CD14-positive monocyte (primary cell): ENCODE measurements at regions not wholly inside any gene's neighbourhood (a gene's known extent, or its start where the extent isn't known, plus 50 kb on each side); places are given as distances from the start of the nearest gene placed in this dataset.

ENCODE experiments used
- DNase-seq, 3 donors: peaks; one replicate each; pipeline ENCODE4 v3.0.0-alpha.2; 2011 to 2022
- H2AFZ ChIP-seq: 2 replicates; pipeline ENCODE4 v1.6.0; 2012; ENCODE audit warnings: mild to moderate bottlenecking, low read depth, low read length, inconsistent platforms; ENCODE audit not compliant: insufficient read depth, poor library complexity, severe bottlenecking
- H3K27ac ChIP-seq, 2 donors: 1 replicate in 1 of 2; 2 replicates in 1 of 2; pipeline ENCODE4 v1.5.1; 2012 to 2013; ENCODE audit warnings: low read length in 2 of 2, control low read depth in 1 of 2, inconsistent platforms in 1 of 2, low read depth in 1 of 2, mild to moderate bottlenecking in 1 of 2
- H3K27me3 ChIP-seq, 2 donors: one replicate each; pipeline versions ENCODE4 v1.6.0 to v1.6.1; 2011 to 2013; ENCODE audit warnings: low read length in 2 of 2; ENCODE audit not compliant: control insufficient read depth in 2 of 2, insufficient read depth in 2 of 2
- H3K36me3 ChIP-seq, 2 donors: replicated peaks in 1 of 2; 1 replicate in 1 of 2; 2 replicates in 1 of 2; pipeline versions ENCODE4 v1.5.1 to v1.6.1; 2012 to 2013; ENCODE audit warnings: low read length in 2 of 2, control low read depth in 1 of 2, inconsistent platforms in 1 of 2, mild to moderate bottlenecking in 1 of 2; ENCODE audit not compliant: insufficient read depth in 2 of 2, control insufficient read depth in 1 of 2
- H3K4me1 ChIP-seq, 2 donors: 1 replicate in 1 of 2; 2 replicates in 1 of 2; pipeline versions ENCODE4 v1.5.1 to v1.6.1; 2012 to 2013; ENCODE audit warnings: low read length in 2 of 2, control low read depth in 1 of 2, inconsistent platforms in 1 of 2, mild to moderate bottlenecking in 1 of 2, moderate library complexity in 1 of 2; ENCODE audit not compliant: insufficient read depth in 2 of 2, control insufficient read depth in 1 of 2
- H3K4me2 ChIP-seq: replicated peaks from 2 replicates; pipeline ENCODE3; 2012; ENCODE audit warnings: low read length, moderate library complexity, mild to moderate bottlenecking; ENCODE audit not compliant: poor library complexity, severe bottlenecking; ENCODE audit errors: extremely low read depth
- H3K4me3 ChIP-seq, 3 experiments: fragments of 200-600 bp in 1 of 3; sonication (generic) in 1 of 3; replicated peaks in 1 of 3; 1 replicate in 2 of 3; 2 replicates in 1 of 3; pipeline ENCODE4 v1.5.1; 2011 to 2013; ENCODE audit warnings: low read length in 3 of 3, mild to moderate bottlenecking in 3 of 3, control low read depth in 2 of 3, low read depth in 2 of 3, inconsistent platforms in 1 of 3, moderate library complexity in 1 of 3
- H3K79me2 ChIP-seq: 2 replicates; pipeline ENCODE4 v1.6.0; 2012; ENCODE audit warnings: mild to moderate bottlenecking, control low read depth, inconsistent platforms, low read length, moderate library complexity; ENCODE audit not compliant: insufficient read depth
- H3K9ac ChIP-seq: 2 replicates; pipeline ENCODE4 v1.6.0; 2017; ENCODE audit warnings: low read length, mild to moderate bottlenecking; ENCODE audit not compliant: insufficient read depth, poor library complexity, severe bottlenecking
- H3K9me3 ChIP-seq, 2 donors: replicated peaks in 1 of 2; 1 replicate in 1 of 2; 2 replicates in 1 of 2; pipeline versions ENCODE4 v1.5.1 to v1.6.1; 2012 to 2013; ENCODE audit warnings: low read length in 2 of 2, control low read depth in 1 of 2; ENCODE audit not compliant: control insufficient read depth in 1 of 2, insufficient read depth in 1 of 2
- H4K20me1 ChIP-seq: 2 replicates; pipeline ENCODE4 v1.6.0; 2012; ENCODE audit warnings: mild to moderate bottlenecking, low read length, control low read depth, moderate library complexity; ENCODE audit not compliant: insufficient read depth
- H3K27ac Mint-ChIP-seq, 7 donors: one replicate each; pipeline ENCODE4 v1.8.0; 2020; ENCODE audit warnings: mild to moderate bottlenecking in 7 of 7, mixed read lengths in 7 of 7, moderate library complexity in 6 of 7, inconsistent platforms in 2 of 7
- H3K27me3 Mint-ChIP-seq, 3 donors: one replicate each; pipeline ENCODE4 v1.8.0; 2021 to 2022; ENCODE audit warnings: low read depth in 3 of 3, mild to moderate bottlenecking in 3 of 3, mixed read lengths in 3 of 3, moderate library complexity in 3 of 3, inconsistent platforms in 1 of 3
- H3K36me3 Mint-ChIP-seq, 2 donors: one replicate each; pipeline ENCODE4 v1.8.0; 2020; ENCODE audit warnings: mixed read lengths in 2 of 2, inconsistent platforms in 1 of 2, mild to moderate bottlenecking in 1 of 2
- H3K4me1 Mint-ChIP-seq: one replicate; pipeline ENCODE4 v1.8.0; 2020; ENCODE audit warnings: mild to moderate bottlenecking, mixed read lengths
- H3K4me3 Mint-ChIP-seq, 2 donors: one replicate each; pipeline ENCODE4 v1.8.0; 2020; ENCODE audit warnings: mild to moderate bottlenecking in 2 of 2, mixed read lengths in 2 of 2, moderate library complexity in 1 of 2
- H3K9me3 Mint-ChIP-seq, 7 donors: one replicate each; pipeline ENCODE4 v1.8.0; 2020 to 2022; ENCODE audit warnings: mixed read lengths in 7 of 7, mild to moderate bottlenecking in 6 of 7, moderate library complexity in 6 of 7, inconsistent platforms in 2 of 7
- CTCF ChIP-seq: fragments of 200-600 bp; IDR thresholded peaks from one replicate; pipeline ENCODE4 v1.8.0; 2022; ENCODE audit warnings: antibody characterized with exemption, mild to moderate bottlenecking
- WGBS: methylation state at CpG from one replicate; pipeline ENCODE4 v1.1.5; 2013; ENCODE audit warnings: missing lambda C conversion rate; ENCODE audit not compliant: insufficient coverage; 5-methylcytosine and 5-hydroxymethylcytosine counted together
- intact Hi-C, 2 donors: fragments of 100-400 bp; cut with micrococcal nuclease; formaldehyde crosslinking; loops; one replicate each; pipeline versions ENCODE4 v1.15.0 to v1.15.1; 2023

DNA sequence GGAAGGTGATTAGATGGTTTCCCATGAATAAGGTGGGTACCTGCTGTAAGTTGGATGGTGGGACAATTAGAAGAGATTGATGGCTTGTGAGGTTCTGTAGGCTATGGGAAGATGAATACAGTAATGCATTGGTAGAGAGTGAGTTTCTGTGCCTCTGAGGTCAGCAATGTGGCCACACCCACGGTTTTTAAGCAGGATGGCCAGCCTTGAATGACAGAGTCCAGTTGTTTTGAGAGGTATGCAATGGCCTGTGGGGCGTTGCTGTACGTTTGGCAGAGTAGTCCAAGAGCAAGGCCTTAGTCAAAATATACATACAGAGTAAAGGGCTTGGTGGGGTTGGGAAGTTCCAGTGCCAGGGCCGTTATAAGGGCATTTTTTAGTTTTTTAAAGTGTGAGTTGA lies 235.6 kb upstream of the C9orf72 start:
- no peaks in the 10 kb centered on the region for H3K36me3 Mint-ChIP-seq
- Histone ChIP-seq H3K9me3 (no peaks in the 10 kb centered on the region), H3K36me3 (no peaks in the 10 kb centered on the region), H3K79me2 (no peaks in the 10 kb centered on the region), H3K4me3 (no peak overlapping the region), H3K27ac (no peak overlapping the region), H4K20me1 (no peaks in the 10 kb centered on the region), H2AFZ (no peak overlapping the region), H3K9ac (no peak overlapping the region), H3K4me1 (no peaks in the 10 kb centered on the region), H3K27me3 (no peaks in the 10 kb centered on the region), H3K4me2 (no peak overlapping the region)
- no peak for TF ChIP-seq CTCF
- no peak for DNase-seq
- H3K27ac Mint-ChIP-seq = no peak overlapping the region
- H3K4me1 Mint-ChIP-seq = no peaks in the 10 kb centered on the region
- intact Hi-C loops = no loop called here
- no peaks in the 10 kb centered on the region for H3K9me3 Mint-ChIP-seq
- H3K4me3 Mint-ChIP-seq = no peak overlapping the region
- 79% methylated on average over 2 of the region's 4 CpGs for WGBS
- peaks cover 1 to 4% (median 3%) of the 10 kb centered on the region in 3 donors for H3K27me3 Mint-ChIP-seq

- H3K27ac ChIP-seq = no peak overlapping the region
- no peaks in the 10 kb centered on the region for H3K36me3 ChIP-seq
- H3K27me3 ChIP-seq = no peaks in the 10 kb centered on the region
- H3K9me3 ChIP-seq = no peaks in the 10 kb centered on the region
- no peak for TF ChIP-seq CTCF
- DNase-seq = no peak
- H4K20me1 ChIP-seq = no peaks in the 10 kb centered on the region
- no peak overlapping the region for H3K27ac Mint-ChIP-seq
- no peak overlapping the region for H3K4me2 ChIP-seq
- H3K4me3 ChIP-seq = no peak overlapping the region
- no peak overlapping the region for H2AFZ ChIP-seq
- H3K4me1 ChIP-seq = no peaks in the 10 kb centered on the region
- intact Hi-C loops = no loop called here
- no peaks in the 10 kb centered on the region for H3K4me1 Mint-ChIP-seq
- no CpG with 5 or more reads among the region's 3 CpGs for WGBS
- no peak overlapping the region for H3K9ac ChIP-seq
- no peak overlapping the region for H3K4me3 Mint-ChIP-seq
- no peaks in the 10 kb centered on the region for H3K36me3 Mint-ChIP-seq
- H3K9me3 Mint-ChIP-seq = peaks cover 0 to 1% (median 0%) of the 10 kb centered on the region in 7 donors
- H3K27me3 Mint-ChIP-seq = peaks cover 4 to 6% (median 6%) of the 10 kb centered on the region in 3 donors
- no peaks in the 10 kb centered on the region for H3K79me2 ChIP-seq
Observed at GRCh38 chr9:27817747-27818146, 244.5 kb upstream of the C9orf72 start.
